ENCODE measurements at regions not wholly inside any gene's neighbourhood (a gene's known extent, or its start where the extent isn't known, plus 50 kb on each side); places are given as distances from the start of the nearest gene placed in this dataset.

- no peak for TF ChIP-seq POLR2A (IDR thresholded peaks at IDR 0.05; ENCODE audit: low read depth, low read length)
- no peak for TF ChIP-seq TAF1 (IDR thresholded peaks at IDR 0.05; ENCODE audit: low read depth, low read length)
- TF ChIP-seq POLR2AphosphoS5 (IDR thresholded peaks at IDR 0.05; ENCODE audit: low read depth, low read length) = no peak
- no peak for TF ChIP-seq SPI1 (IDR thresholded peaks at IDR 0.05; ENCODE audit: low read depth, low read length)
- no peak for TF ChIP-seq PAX5 (IDR thresholded peaks at IDR 0.05; ENCODE audit: insufficient read depth, low read length, severe bottlenecking)
- TF ChIP-seq POU2F2 (IDR thresholded peaks at IDR 0.05; ENCODE audit: low read depth, low read length) = no peak
Measured at GRCh38 chr13:76720416-76720815, 165.8 kb downstream of the KCTD12 start.
